ENCODE measurements at regions not wholly inside any gene's neighbourhood (a gene's known extent, or its start where the extent isn't known, plus 50 kb on each side); places are given as distances from the start of the nearest gene placed in this dataset.
"Not testable (repeated sequence)": the region's sequence is repeated elsewhere in the genome, so short reads cannot be mapped to it uniquely, and the experiment has no call there.

- Histone ChIP-seq H3K27ac (no peak overlapping the region), H3K9me3 (ENCODE audit: severe bottlenecking) (peaks cover 10% of the 10 kb centered on the region), H3K27me3 (ENCODE audit: insufficient read depth, low read depth, severe bottlenecking) (peaks cover 68% of the 10 kb centered on the region), H3K4me3 (ENCODE audit: low read depth, low read length) (no peak overlapping the region), H3K36me3 (no peaks in the 10 kb centered on the region)
- DNase-seq: no peak
- no peak for TF ChIP-seq CTCF (IDR thresholded peaks at IDR 0.05; ENCODE audit: low read depth, low read length)
Observed at GRCh38 chrX:151042842-151043241, 59.7 kb downstream of the HMGB3 start.

- H3K9me3 ChIP-seq (ENCODE audit: severe bottlenecking); DNase-seq; H3K36me3 ChIP-seq; H3K27ac ChIP-seq; H3K4me3 ChIP-seq (ENCODE audit: low read depth, low read length): not testable (repeated sequence)
- H3K27me3 ChIP-seq (ENCODE audit: insufficient read depth, low read depth, severe bottlenecking): peaks cover 57% of the 10 kb centered on the region
Observed at GRCh38 chrX:151066373-151066772, 83.2 kb downstream of the HMGB3 start.

- no peak overlapping the region for H3K27ac ChIP-seq
- H3K9me3 ChIP-seq (ENCODE audit: severe bottlenecking): no peaks in the 10 kb centered on the region
- no peaks in the 10 kb centered on the region for H3K36me3 ChIP-seq
- peaks cover 56% of the 10 kb centered on the region for H3K27me3 ChIP-seq (ENCODE audit: insufficient read depth, low read depth, severe bottlenecking)
- DNase-seq: no peak
- TF ChIP-seq CTCF (IDR thresholded peaks at IDR 0.05; ENCODE audit: low read depth, low read length): no peak
- H3K4me3 ChIP-seq (ENCODE audit: low read depth, low read length): no peak overlapping the region
Observed at GRCh38 chrX:151073767-151074166, 90.6 kb downstream of the HMGB3 start.

- H3K27ac ChIP-seq: no peak overlapping the region
- TF ChIP-seq CTCF (IDR thresholded peaks at IDR 0.05; ENCODE audit: low read depth, low read length): no peak
- DNase-seq: no peak
- peaks cover 82% of the 10 kb centered on the region for H3K27me3 ChIP-seq (ENCODE audit: insufficient read depth, low read depth, severe bottlenecking)
- H3K36me3 ChIP-seq: no peaks in the 10 kb centered on the region
- no peaks in the 10 kb centered on the region for H3K9me3 ChIP-seq (ENCODE audit: severe bottlenecking)
- no peak overlapping the region for H3K4me3 ChIP-seq (ENCODE audit: low read depth, low read length)
Observed at GRCh38 chrX:151081016-151081415, 95.4 kb upstream of the GPR50 start.

- peak; percentile 77 for DNase-seq
- no peak overlapping the region for H3K4me3 ChIP-seq (ENCODE audit: low read depth, low read length)
Observed at GRCh38 chrX:151082077-151082948, 94.1 kb upstream of the GPR50 start.

GRCh38 chrX:151084454-151084853 lies 91.9 kb upstream of the GPR50 start:
- H3K27ac ChIP-seq: no peak overlapping the region

More at GRCh38 chrX:151082077-151082948, 94.1 kb upstream of the GPR50 start:
- no peaks in the 10 kb centered on the region for H3K9me3 ChIP-seq (ENCODE audit: severe bottlenecking)
- peaks cover 84% of the 10 kb centered on the region for H3K27me3 ChIP-seq (ENCODE audit: insufficient read depth, low read depth, severe bottlenecking)
- H3K36me3 ChIP-seq: no peaks in the 10 kb centered on the region
- H3K27ac ChIP-seq: no peak overlapping the region
- TF ChIP-seq CTCF (IDR thresholded peaks at IDR 0.05; ENCODE audit: low read depth, low read length): peak; percentile 93

More at GRCh38 chrX:151084454-151084853, 91.9 kb upstream of the GPR50 start:
- TF ChIP-seq CTCF (IDR thresholded peaks at IDR 0.05; ENCODE audit: low read depth, low read length): no peak
- Histone ChIP-seq H3K9me3 (ENCODE audit: severe bottlenecking) (peaks cover 4% of the 10 kb centered on the region), H3K27me3 (ENCODE audit: insufficient read depth, low read depth, severe bottlenecking) (peaks cover 95% of the 10 kb centered on the region), H3K4me3 (ENCODE audit: low read depth, low read length) (no peak overlapping the region), H3K36me3 (no peaks in the 10 kb centered on the region)
- no peak for DNase-seq

Measured in WERI-Rb-1 (cell line).